Pancreas (tissue), 10 donors: ENCODE measurements at regions not wholly inside any gene's neighbourhood (a gene's known extent, or its start where the extent isn't known, plus 50 kb on each side); places are given as distances from the start of the nearest gene placed in this dataset.

Source experiments
- ATAC-seq, 4 donors: fragments of 200-7000 bp; cut with Tn5 transposase; one replicate each; pipeline versions ENCODE4 v1.8.0 to v1.9.1; 2020; ENCODE audit warnings: mild to moderate bottlenecking in 4 of 4, moderate library complexity in 4 of 4
- DNase-seq, 6 donors: peaks; one replicate each; pipeline ENCODE4 v3.0.0-alpha.2; 2020
- FAIRE-seq: peaks from 2 replicates; lab custom pipeline; 2012; peaks lifted over from hg19 to GRCh38; lab: Jason Lieb, UNC
- H3K27ac ChIP-seq, 4 donors: fragments of 200-600 bp; sonication (generic); 1 replicate in 3 of 4; 2 replicates in 1 of 4; pipeline versions ENCODE4 v1.5.0 to v1.8.0; 2020
- H3K27me3 ChIP-seq, 4 donors: fragments of 200-600 bp; one replicate each; pipeline ENCODE4 v1.8.0; 2021
- H3K36me3 ChIP-seq, 3 donors: fragments of 200-600 bp; sonication (generic) in 1 of 3; one replicate each; pipeline versions ENCODE4 v1.5.0 to v1.8.0; 2020 to 2021
- H3K4me1 ChIP-seq, 3 donors: fragments of 200-600 bp; one replicate each; pipeline ENCODE4 v1.8.0; 2021
- H3K4me3 ChIP-seq, 4 donors: fragments of 200-600 bp; sonication (generic) in 2 of 4; one replicate each; pipeline versions ENCODE4 v1.5.0 to v1.8.0; 2020 to 2021
- H3K9me3 ChIP-seq, 4 donors: fragments of 200-600 bp; one replicate each; pipeline ENCODE4 v1.8.0; 2021
- WGBS, 2 donors: extraction: QIAGEN DNeasy Blood & Tissue Kit; methylation state at CpG; one replicate each; pipeline ENCODE4 v1.1.7; 2013; 5-methylcytosine and 5-hydroxymethylcytosine counted together
- intact Hi-C, 3 donors: fragments of 100-400 bp; cut with DNase I; formaldehyde crosslinking; loops; one replicate each; pipeline versions ENCODE4 v1.11.1 to v1.14.2; 2022
- TF ChIP-seq, protein P1 (sequence below), 4 donors: fragments of 200-600 bp; sonication (generic) in 3 of 4; IDR thresholded peaks; one replicate each; pipeline versions ENCODE4 v1.5.0 to v1.8.0; 2021; ENCODE audit warnings: antibody characterized with exemption in 4 of 4
- donor health status: healthy with polysubstance abuse.
- donor health status: DM: no; HTN: no; CAD: no; lungs with moderate emphysema.
- donor health status: DM: no; HTN: no; CAD: no.
- donor health status: control.
- donor health status: control.
- donor health status: Bipolar disorder and iron deficiency.
- donor health status: DM: yes; HTN: yes; CAD: no.
- donor health status: DM: no; HTN: no; CAD: no.
- donor health status: DM: no; HTN: no; CAD: no.
- donor health status: DM: yes; HTN: yes; CAD: no.

DNA sequence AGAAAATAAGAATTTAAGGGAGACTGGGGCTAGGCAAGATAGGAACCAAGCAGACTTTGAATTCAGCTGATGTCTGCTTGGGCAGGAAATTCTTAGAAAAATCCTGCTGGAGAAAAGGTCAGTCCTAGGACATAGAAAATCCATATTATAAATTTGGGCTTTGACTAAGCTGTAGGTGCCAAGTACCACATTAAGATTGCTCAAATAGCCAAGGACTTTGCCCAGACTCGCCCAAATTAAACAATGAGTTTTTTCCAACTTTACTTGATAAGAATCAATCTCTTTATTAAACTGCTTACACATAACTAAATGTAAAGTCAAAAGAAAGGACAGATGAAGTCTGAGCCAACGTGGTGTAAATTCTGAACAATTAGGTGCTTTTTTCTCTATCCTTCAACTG lies 95.4 kb downstream of the FUNDC1 start:
- H3K27ac ChIP-seq: no peak overlapping the region
- no peaks in the 10 kb centered on the region for H3K36me3 ChIP-seq
- 17 to 23% methylated on average over 2 of the region's 2 CpGs for WGBS, 2 donors
- H3K9me3 ChIP-seq: no peaks in the 10 kb centered on the region
- TF ChIP-seq, protein P1, sequence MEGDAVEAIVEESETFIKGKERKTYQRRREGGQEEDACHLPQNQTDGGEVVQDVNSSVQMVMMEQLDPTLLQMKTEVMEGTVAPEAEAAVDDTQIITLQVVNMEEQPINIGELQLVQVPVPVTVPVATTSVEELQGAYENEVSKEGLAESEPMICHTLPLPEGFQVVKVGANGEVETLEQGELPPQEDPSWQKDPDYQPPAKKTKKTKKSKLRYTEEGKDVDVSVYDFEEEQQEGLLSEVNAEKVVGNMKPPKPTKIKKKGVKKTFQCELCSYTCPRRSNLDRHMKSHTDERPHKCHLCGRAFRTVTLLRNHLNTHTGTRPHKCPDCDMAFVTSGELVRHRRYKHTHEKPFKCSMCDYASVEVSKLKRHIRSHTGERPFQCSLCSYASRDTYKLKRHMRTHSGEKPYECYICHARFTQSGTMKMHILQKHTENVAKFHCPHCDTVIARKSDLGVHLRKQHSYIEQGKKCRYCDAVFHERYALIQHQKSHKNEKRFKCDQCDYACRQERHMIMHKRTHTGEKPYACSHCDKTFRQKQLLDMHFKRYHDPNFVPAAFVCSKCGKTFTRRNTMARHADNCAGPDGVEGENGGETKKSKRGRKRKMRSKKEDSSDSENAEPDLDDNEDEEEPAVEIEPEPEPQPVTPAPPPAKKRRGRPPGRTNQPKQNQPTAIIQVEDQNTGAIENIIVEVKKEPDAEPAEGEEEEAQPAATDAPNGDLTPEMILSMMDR (IDR thresholded peaks at IDR 0.05): no peak
- H3K4me3 ChIP-seq: no peak overlapping the region
- ATAC-seq (peak in 1 of 4 donors; percentile 55), DNase-seq (no peak), FAIRE-seq (no peak)
- peaks cover 0 to 5% (median 0%) of the 10 kb centered on the region in 4 donors for H3K27me3 ChIP-seq
- intact Hi-C loops: no loop called here
- no peaks in the 10 kb centered on the region for H3K4me1 ChIP-seq

DNA sequence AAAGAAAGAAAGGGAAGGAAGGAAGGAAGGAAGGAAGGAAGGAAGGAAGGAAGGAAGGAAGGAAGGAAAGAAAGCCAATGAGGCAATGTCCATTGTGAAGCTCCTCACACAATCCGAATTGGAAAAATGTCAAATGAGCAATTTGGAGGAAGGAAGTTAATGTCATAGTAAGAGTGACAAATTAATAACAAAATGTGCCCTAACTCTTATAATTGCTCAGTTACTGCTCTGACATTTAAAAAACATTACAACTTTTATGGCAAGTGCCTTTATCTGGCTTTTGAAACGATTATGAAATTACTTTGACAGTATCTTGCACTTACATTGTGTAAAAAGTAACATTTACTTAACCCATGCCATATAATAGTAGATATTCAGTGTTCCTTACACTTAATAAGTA lies 96.5 kb upstream of the EFHC2 start:
- WGBS, 2 donors: 15 to 20% methylated on average over 2 of the region's 2 CpGs
- intact Hi-C loops: no loop called here
- H3K36me3 ChIP-seq: no peaks in the 10 kb centered on the region
- H3K27ac ChIP-seq: no peak overlapping the region
- ATAC-seq (no peak), DNase-seq (no peak), FAIRE-seq (no peak)
- H3K9me3 ChIP-seq: no peaks in the 10 kb centered on the region
- no peak overlapping the region for H3K4me3 ChIP-seq
- H3K4me1 ChIP-seq: no peaks in the 10 kb centered on the region
- H3K27me3 ChIP-seq: no peaks in the 10 kb centered on the region
- TF ChIP-seq, protein P1 (IDR thresholded peaks at IDR 0.05): no peak

- H3K36me3 ChIP-seq: no peaks in the 10 kb centered on the region
- no peak overlapping the region for H3K27ac ChIP-seq
- TF ChIP-seq, protein P1 (IDR thresholded peaks at IDR 0.05): no peak
- WGBS, 2 donors: 20 to 22% methylated on average over 2 of the region's 2 CpGs
- H3K9me3 ChIP-seq: no peaks in the 10 kb centered on the region
- H3K4me3 ChIP-seq: no peak overlapping the region
- ATAC-seq (peak in 1 of 4 donors; percentile 48), DNase-seq (no peak), FAIRE-seq (no peak)
- no peaks in the 10 kb centered on the region for H3K4me1 ChIP-seq
- no peaks in the 10 kb centered on the region for H3K27me3 ChIP-seq
- intact Hi-C loops: no loop called here
Measured at GRCh38 chrX:44439242-44439794, 95.8 kb upstream of the EFHC2 start.

GRCh38 chrX:44435047-44435446 lies 91.6 kb upstream of the EFHC2 start:
- intact Hi-C loops: no loop called here
- no peaks in the 10 kb centered on the region for H3K9me3 ChIP-seq

DNA sequence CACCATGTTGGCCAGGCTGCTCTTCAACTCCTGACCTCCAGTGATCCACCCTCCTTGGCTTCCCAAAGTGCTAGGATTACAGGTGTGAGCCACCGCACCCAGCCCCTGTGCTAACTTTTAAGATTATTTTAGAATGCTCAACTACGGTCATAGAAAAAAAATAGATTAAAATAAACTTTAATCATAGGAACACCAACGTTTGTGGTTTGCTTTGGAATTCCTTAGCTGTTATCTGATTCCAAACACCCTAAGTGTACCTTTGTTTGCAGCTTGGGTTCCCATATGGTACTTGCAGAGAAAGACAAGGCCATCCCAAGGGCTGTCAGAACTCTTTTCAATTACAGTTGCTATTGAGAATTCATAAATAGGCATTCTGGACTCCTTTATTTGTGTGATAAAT lies 90.1 kb upstream of the EFHC2 start:
- H3K27me3 ChIP-seq: no peaks in the 10 kb centered on the region
- no peak for ATAC-seq
- H3K27ac ChIP-seq: no peak overlapping the region
- FAIRE-seq: no peak
- H3K36me3 ChIP-seq: no peaks in the 10 kb centered on the region
- no peaks in the 10 kb centered on the region for H3K9me3 ChIP-seq
- intact Hi-C loops: no loop called here
- H3K4me1 ChIP-seq: no peaks in the 10 kb centered on the region
- TF ChIP-seq, protein P1 (IDR thresholded peaks at IDR 0.05): no peak
- no peak overlapping the region for H3K4me3 ChIP-seq
- 63 to 64% methylated on average over 3 of the region's 3 CpGs for WGBS, 2 donors
- no peak for DNase-seq

More at GRCh38 chrX:44435047-44435446, 91.6 kb upstream of the EFHC2 start:
- DNase-seq (no peak), ATAC-seq (no peak), FAIRE-seq (no peak)
- Histone ChIP-seq H3K36me3 (no peaks in the 10 kb centered on the region), H3K27ac (no peak overlapping the region), H3K4me3 (no peak overlapping the region), H3K4me1 (no peaks in the 10 kb centered on the region), H3K27me3 (no peaks in the 10 kb centered on the region)
- TF ChIP-seq, protein P1 (IDR thresholded peaks at IDR 0.05): no peak
